ENCODE measurements at regions not wholly inside any gene's neighbourhood (a gene's known extent, or its start where the extent isn't known, plus 50 kb on each side); places are given as distances from the start of the nearest gene placed in this dataset.

- TF ChIP-seq, protein P1, sequence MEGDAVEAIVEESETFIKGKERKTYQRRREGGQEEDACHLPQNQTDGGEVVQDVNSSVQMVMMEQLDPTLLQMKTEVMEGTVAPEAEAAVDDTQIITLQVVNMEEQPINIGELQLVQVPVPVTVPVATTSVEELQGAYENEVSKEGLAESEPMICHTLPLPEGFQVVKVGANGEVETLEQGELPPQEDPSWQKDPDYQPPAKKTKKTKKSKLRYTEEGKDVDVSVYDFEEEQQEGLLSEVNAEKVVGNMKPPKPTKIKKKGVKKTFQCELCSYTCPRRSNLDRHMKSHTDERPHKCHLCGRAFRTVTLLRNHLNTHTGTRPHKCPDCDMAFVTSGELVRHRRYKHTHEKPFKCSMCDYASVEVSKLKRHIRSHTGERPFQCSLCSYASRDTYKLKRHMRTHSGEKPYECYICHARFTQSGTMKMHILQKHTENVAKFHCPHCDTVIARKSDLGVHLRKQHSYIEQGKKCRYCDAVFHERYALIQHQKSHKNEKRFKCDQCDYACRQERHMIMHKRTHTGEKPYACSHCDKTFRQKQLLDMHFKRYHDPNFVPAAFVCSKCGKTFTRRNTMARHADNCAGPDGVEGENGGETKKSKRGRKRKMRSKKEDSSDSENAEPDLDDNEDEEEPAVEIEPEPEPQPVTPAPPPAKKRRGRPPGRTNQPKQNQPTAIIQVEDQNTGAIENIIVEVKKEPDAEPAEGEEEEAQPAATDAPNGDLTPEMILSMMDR (IDR thresholded peaks at IDR 0.05): no peak
- TF ChIP-seq ZBTB33 (IDR thresholded peaks at IDR 0.05; ENCODE audit: borderline replicate concordance, low read depth) (no peak), GATA2 (CRISPR knock-in tag; IDR thresholded peaks at IDR 0.05) (no peak), FOXM1 (IDR thresholded peaks at IDR 0.05; ENCODE audit: low read depth) (no peak), TAF1 (IDR thresholded peaks at IDR 0.05; ENCODE audit: borderline replicate concordance, low read depth, low read length) (no peak), POLR2AphosphoS5 (IDR thresholded peaks at IDR 0.05; ENCODE audit: low read depth, low read length) (no peak)
- TF ChIP-seq, protein P2, sequence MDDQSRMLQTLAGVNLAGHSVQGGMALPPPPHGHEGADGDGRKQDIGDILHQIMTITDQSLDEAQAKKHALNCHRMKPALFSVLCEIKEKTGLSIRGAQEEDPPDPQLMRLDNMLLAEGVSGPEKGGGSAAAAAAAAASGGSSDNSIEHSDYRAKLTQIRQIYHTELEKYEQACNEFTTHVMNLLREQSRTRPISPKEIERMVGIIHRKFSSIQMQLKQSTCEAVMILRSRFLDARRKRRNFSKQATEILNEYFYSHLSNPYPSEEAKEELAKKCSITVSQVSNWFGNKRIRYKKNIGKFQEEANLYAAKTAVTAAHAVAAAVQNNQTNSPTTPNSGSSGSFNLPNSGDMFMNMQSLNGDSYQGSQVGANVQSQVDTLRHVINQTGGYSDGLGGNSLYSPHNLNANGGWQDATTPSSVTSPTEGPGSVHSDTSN (IDR thresholded peaks at IDR 0.05): no peak
- TF ChIP-seq, protein P3, sequence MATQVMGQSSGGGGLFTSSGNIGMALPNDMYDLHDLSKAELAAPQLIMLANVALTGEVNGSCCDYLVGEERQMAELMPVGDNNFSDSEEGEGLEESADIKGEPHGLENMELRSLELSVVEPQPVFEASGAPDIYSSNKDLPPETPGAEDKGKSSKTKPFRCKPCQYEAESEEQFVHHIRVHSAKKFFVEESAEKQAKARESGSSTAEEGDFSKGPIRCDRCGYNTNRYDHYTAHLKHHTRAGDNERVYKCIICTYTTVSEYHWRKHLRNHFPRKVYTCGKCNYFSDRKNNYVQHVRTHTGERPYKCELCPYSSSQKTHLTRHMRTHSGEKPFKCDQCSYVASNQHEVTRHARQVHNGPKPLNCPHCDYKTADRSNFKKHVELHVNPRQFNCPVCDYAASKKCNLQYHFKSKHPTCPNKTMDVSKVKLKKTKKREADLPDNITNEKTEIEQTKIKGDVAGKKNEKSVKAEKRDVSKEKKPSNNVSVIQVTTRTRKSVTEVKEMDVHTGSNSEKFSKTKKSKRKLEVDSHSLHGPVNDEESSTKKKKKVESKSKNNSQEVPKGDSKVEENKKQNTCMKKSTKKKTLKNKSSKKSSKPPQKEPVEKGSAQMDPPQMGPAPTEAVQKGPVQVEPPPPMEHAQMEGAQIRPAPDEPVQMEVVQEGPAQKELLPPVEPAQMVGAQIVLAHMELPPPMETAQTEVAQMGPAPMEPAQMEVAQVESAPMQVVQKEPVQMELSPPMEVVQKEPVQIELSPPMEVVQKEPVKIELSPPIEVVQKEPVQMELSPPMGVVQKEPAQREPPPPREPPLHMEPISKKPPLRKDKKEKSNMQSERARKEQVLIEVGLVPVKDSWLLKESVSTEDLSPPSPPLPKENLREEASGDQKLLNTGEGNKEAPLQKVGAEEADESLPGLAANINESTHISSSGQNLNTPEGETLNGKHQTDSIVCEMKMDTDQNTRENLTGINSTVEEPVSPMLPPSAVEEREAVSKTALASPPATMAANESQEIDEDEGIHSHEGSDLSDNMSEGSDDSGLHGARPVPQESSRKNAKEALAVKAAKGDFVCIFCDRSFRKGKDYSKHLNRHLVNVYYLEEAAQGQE (IDR thresholded peaks at IDR 0.05; ENCODE audit: low read depth, low read length): no peak
Measured at GRCh38 chrX:534804-535203, 95.8 kb upstream of the SHOX start.
